Mesenchymal stem cell (in vitro differentiated cells and primary cell): ENCODE measurements at regions not wholly inside any gene's neighbourhood (a gene's known extent, or its start where the extent isn't known, plus 50 kb on each side); places are given as distances from the start of the nearest gene placed in this dataset. TPM values are rescaled to one million over a fixed set of nuclear protein-coding genes. Genes with fewer than 3 reads are reported as not detected.

ENCODE experiments used
- DNase-seq: peaks from one replicate; pipeline ENCODE4 v3.0.0-alpha.2; 2013
- H2AFZ ChIP-seq: one replicate; pipeline ENCODE4 v1.6.1; 2013; ENCODE audit warnings: low read depth, mild to moderate bottlenecking, control low read depth, inconsistent platforms, low read length, moderate library complexity
- H2AK5ac ChIP-seq: 2 replicates; pipeline ENCODE4 v1.6.1; 2013; ENCODE audit warnings: low read length, moderate library complexity, mild to moderate bottlenecking, inconsistent platforms; ENCODE audit not compliant: severe bottlenecking
- H2BK120ac ChIP-seq: one replicate; pipeline ENCODE4 v1.6.1; 2013; ENCODE audit warnings: low read depth, mild to moderate bottlenecking, inconsistent platforms, low read length, moderate library complexity
- H2BK12ac ChIP-seq, 2 experiments: one replicate each; pipeline ENCODE4 v1.6.1; 2013; ENCODE audit warnings: inconsistent platforms in 2 of 2, low read length in 2 of 2, mild to moderate bottlenecking in 2 of 2, moderate library complexity in 2 of 2, control low read depth in 1 of 2
- H2BK15ac ChIP-seq: one replicate; pipeline ENCODE4 v1.6.1; 2013; ENCODE audit warnings: mild to moderate bottlenecking, low read depth, inconsistent platforms; ENCODE audit not compliant: poor library complexity, severe bottlenecking
- H2BK5ac ChIP-seq: 2 replicates; pipeline ENCODE4 v1.6.1; 2013; ENCODE audit warnings: low read depth, mild to moderate bottlenecking, low read length, control low read depth, inconsistent platforms; ENCODE audit not compliant: poor library complexity, severe bottlenecking
- H3K14ac ChIP-seq, 2 experiments: one replicate each; pipeline ENCODE4 v1.6.1; 2013; ENCODE audit warnings: inconsistent platforms in 2 of 2, low read length in 2 of 2, control low read depth in 1 of 2, mild to moderate bottlenecking in 1 of 2, moderate library complexity in 1 of 2
- H3K18ac ChIP-seq, 2 experiments: one replicate each; pipeline ENCODE4 v1.6.1; 2013; ENCODE audit warnings: inconsistent platforms in 2 of 2, low read length in 2 of 2, control low read depth in 1 of 2, low read depth in 1 of 2, mild to moderate bottlenecking in 1 of 2
- H3K23ac ChIP-seq, 2 experiments: one replicate each; pipeline ENCODE4 v1.6.1; 2013; ENCODE audit warnings: inconsistent platforms in 2 of 2, low read length in 2 of 2, mild to moderate bottlenecking in 2 of 2, moderate library complexity in 2 of 2, control low read depth in 1 of 2
- H3K27ac ChIP-seq: 2 replicates; pipeline ENCODE4 v1.5.1; 2013; ENCODE audit warnings: mild to moderate bottlenecking, moderate library complexity, low read length, control low read depth, inconsistent platforms; ENCODE audit not compliant: poor library complexity, severe bottlenecking
- H3K27me3 ChIP-seq, 2 experiments: 2 replicates each; pipeline versions ENCODE4 v1.6.1 to v1.7.0; 2013; ENCODE audit warnings: low read length in 2 of 2, mild to moderate bottlenecking in 2 of 2, moderate library complexity in 2 of 2, control low read depth in 1 of 2, inconsistent platforms in 1 of 2; ENCODE audit not compliant: control insufficient read depth in 1 of 2, insufficient read depth in 1 of 2
- H3K36me3 ChIP-seq, 2 experiments: 2 replicates each; pipeline versions ENCODE4 v1.6.1 to v1.7.0; 2013; ENCODE audit warnings: low read length in 2 of 2, control low read depth in 1 of 2, inconsistent platforms in 1 of 2, low read depth in 1 of 2, mild to moderate bottlenecking in 1 of 2; ENCODE audit not compliant: insufficient read depth in 2 of 2, control insufficient read depth in 1 of 2
- H3K4ac ChIP-seq, 2 experiments: one replicate each; pipeline ENCODE4 v1.6.1; 2013; ENCODE audit warnings: inconsistent platforms in 2 of 2, low read length in 2 of 2, mild to moderate bottlenecking in 2 of 2, moderate library complexity in 2 of 2, control low read depth in 1 of 2, low read depth in 1 of 2
- H3K4me1 ChIP-seq: 2 replicates; pipeline ENCODE4 v1.6.1; 2013; ENCODE audit warnings: low read depth, low read length, control low read depth; ENCODE audit not compliant: control insufficient read depth, insufficient read depth
- H3K4me2 ChIP-seq: 2 replicates; pipeline ENCODE4 v1.6.1; 2013; ENCODE audit warnings: low read length, mild to moderate bottlenecking, inconsistent platforms; ENCODE audit not compliant: poor library complexity, severe bottlenecking
- H3K4me3 ChIP-seq, 2 experiments: 2 replicates each; pipeline versions ENCODE4 v1.5.1 to v1.7.0; 2013; ENCODE audit warnings: low read length in 2 of 2, mild to moderate bottlenecking in 2 of 2, control low read depth in 1 of 2, low read depth in 1 of 2; ENCODE audit not compliant: insufficient read depth in 1 of 2
- H3K79me1 ChIP-seq: replicated peaks from 2 replicates; pipeline ENCODE4 v1.6.1; 2013; ENCODE audit warnings: mild to moderate bottlenecking, control low read depth, low read length, inconsistent platforms; ENCODE audit not compliant: poor library complexity, severe bottlenecking
- H3K9ac ChIP-seq: 2 replicates; pipeline ENCODE4 v1.7.0; 2013; ENCODE audit warnings: mild to moderate bottlenecking, low read length, moderate library complexity
- H3K9me3 ChIP-seq: 2 replicates; pipeline ENCODE4 v1.7.0; 2013; ENCODE audit warnings: mild to moderate bottlenecking, low read length; ENCODE audit not compliant: control insufficient read depth
- H4K8ac ChIP-seq: one replicate; pipeline ENCODE4 v1.6.1; 2013; ENCODE audit warnings: inconsistent platforms, mild to moderate bottlenecking, low read length, moderate library complexity
- H4K91ac ChIP-seq: one replicate; pipeline ENCODE4 v1.6.1; 2013; ENCODE audit warnings: mild to moderate bottlenecking, low read length, inconsistent platforms
- WGBS: methylation state at CpG from one replicate; pipeline ENCODE4 v1.1.7; 2013; ENCODE audit warnings: mixed read lengths; 5-methylcytosine and 5-hydroxymethylcytosine counted together
- small RNA-seq: library from polyadenylated mRNA; stranded (forward); fragments of <200 nt; extraction: miRNeasy Mini kit (QIAGEN cat#:217004); gene quantifications from one replicate; pipeline ENCODE3, GENCODE V24; 2013; ENCODE audit warnings: low read depth

DNA sequence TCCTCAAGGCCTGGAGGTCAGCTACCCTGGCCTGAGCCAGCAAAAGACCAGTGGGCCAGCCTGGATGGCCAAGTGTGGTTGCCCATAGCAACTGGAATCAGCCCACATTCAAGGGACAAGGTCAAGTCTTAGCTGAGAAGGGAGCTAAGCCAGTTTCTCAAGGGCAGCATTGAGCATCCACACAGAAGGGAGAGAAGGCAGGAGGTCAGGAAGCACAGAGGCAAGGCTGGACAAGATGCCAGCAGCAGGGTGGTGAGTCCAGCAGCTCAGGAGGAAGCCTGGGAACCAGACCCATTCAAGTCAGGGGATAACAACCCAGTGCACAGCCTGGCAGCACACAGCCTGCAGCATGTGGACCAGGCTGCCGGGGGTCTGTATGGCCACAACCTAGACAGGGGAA is 54.0 kb upstream of the ZMIZ1 start:
- Histone ChIP-seq H4K91ac (peak overlapping the region; percentile 63), H3K4me1 (no peaks in the 10 kb centered on the region), H4K8ac (no peak overlapping the region), H3K9me3 (peaks cover 4% of the 10 kb centered on the region), H3K4ac (no peak overlapping the region), H2BK15ac (no peak overlapping the region), H3K18ac (no peak overlapping the region), H2BK120ac (no peak overlapping the region), H3K4me3 (peak overlapping the region in 1 of 2 experiments; percentile 17), H2BK12ac (peak overlapping the region in 1 of 2 experiments; percentile 45), H3K36me3 (no peaks in the 10 kb centered on the region), H3K9ac (no peak overlapping the region), H2AK5ac (no peak overlapping the region), H3K79me1 (no peaks in the 10 kb centered on the region), H3K14ac (peak overlapping the region in 1 of 2 experiments; percentile 69), H3K27me3 (peaks cover 14 to 31% of the 10 kb centered on the region in 2 experiments), H2BK5ac (no peak overlapping the region), H3K27ac (no peak overlapping the region), H3K4me2 (no peak overlapping the region), H3K23ac (peak overlapping the region in 1 of 2 experiments; percentile 47), H2AFZ (no peak overlapping the region)
- WGBS: 85% methylated on average over 1 of the region's 1 CpG
- no peak for DNase-seq

DNA sequence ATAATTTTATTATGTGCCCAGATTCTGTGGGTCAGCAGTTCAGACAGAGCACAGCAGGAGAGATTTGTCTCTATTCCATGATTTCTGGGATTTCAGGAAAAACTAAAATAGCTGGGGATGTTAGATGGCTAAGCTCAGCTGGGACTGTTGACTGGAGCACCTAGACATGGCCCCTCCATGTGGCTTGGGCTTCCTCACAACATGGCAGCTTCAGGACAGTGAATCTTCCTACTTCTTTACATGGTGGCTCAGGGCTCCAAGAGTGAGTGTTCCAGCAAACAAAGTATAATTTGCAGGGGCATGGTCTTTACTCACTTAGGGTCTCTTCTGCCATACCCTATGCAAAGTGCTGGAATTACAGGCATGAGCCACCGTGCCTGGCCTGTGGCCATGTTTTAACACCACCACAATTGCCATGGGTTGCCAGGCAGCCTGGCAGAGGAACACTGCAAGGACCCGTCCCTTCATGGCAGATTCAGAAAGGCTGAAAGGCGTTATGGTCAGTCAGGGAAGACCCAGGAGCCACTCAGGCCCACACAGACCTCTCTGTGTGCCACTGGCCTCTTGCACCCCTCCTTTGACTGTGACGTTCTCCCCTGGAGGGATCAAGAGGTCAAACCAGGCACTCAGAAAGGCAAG is 50.8 kb upstream of the ZMIZ1 start:
- Histone ChIP-seq H2AK5ac (no peak overlapping the region), H3K9ac (no peak overlapping the region), H3K4me3 (no peak overlapping the region), H3K9me3 (peaks cover 4% of the 10 kb centered on the region), H2BK15ac (no peak overlapping the region), H2BK5ac (no peak overlapping the region), H3K4ac (no peak overlapping the region), H3K4me2 (no peak overlapping the region), H4K8ac (no peak overlapping the region), H2AFZ (no peak overlapping the region), H2BK120ac (no peak overlapping the region), H3K27me3 (peaks cover 5 to 10% of the 10 kb centered on the region in 2 experiments), H3K23ac (no peak overlapping the region), H2BK12ac (peak overlapping the region in 1 of 2 experiments; percentile 32), H3K4me1 (no peaks in the 10 kb centered on the region), H3K18ac (no peak overlapping the region), H3K14ac (no peak overlapping the region), H3K79me1 (no peaks in the 10 kb centered on the region), H3K36me3 (no peaks in the 10 kb centered on the region), H3K27ac (no peak overlapping the region), H4K91ac (no peak overlapping the region)
- 80% methylated on average over 4 of the region's 4 CpGs for WGBS
- DNase-seq: no peak

DNA sequence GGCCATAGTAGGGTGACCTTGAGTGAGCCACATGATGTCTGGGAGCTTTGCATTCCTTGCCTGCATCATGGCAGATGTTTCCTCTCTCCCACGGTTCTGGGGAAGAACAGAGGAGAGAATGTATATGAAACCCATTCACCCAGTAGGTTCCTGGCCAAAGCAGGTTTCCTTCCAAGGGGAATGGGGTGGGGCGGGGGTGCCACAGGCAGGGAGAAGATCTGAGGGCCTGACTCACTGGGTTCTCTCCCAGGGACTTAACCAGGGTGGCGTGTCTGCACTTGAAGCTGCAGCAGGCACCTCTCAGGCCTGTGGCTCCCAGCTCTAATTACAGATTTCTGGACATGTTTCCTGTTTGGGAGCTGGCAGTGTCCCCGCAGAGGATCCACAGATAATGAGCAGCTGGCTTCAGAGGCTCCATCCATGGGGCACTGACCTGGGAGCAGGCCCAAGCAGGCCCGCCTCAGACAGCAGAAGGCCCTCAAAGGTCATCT is 50.2 kb upstream of the ZMIZ1 start:
- peak; percentile 57 for DNase-seq

More for the DNA sequence above, 50.2 kb upstream of the ZMIZ1 start:
- no peak overlapping the region for H2BK5ac ChIP-seq
- H3K18ac ChIP-seq: no peak overlapping the region
- peaks cover 4% of the 10 kb centered on the region for H3K9me3 ChIP-seq
- H3K4me2 ChIP-seq: no peak overlapping the region
- no peak overlapping the region for H3K27ac ChIP-seq
- no peaks in the 10 kb centered on the region for H3K79me1 ChIP-seq
- no peak overlapping the region for H3K23ac ChIP-seq
- H3K36me3 ChIP-seq: no peaks in the 10 kb centered on the region
- no peak overlapping the region for H3K14ac ChIP-seq
- H4K8ac ChIP-seq: no peak overlapping the region
- no peak overlapping the region for H3K9ac ChIP-seq
- H3K4me1 ChIP-seq: no peaks in the 10 kb centered on the region
- H2BK120ac ChIP-seq: no peak overlapping the region
- H3K27me3 ChIP-seq: peaks cover 5 to 9% of the 10 kb centered on the region in 2 experiments
- no peak overlapping the region for H2BK15ac ChIP-seq
- no peak overlapping the region for H3K4ac ChIP-seq
- no peak overlapping the region for H4K91ac ChIP-seq
- H2BK12ac ChIP-seq: peak overlapping the region in 1 of 2 experiments; percentile 37
- no peak overlapping the region for H3K4me3 ChIP-seq
- no peak overlapping the region for H2AK5ac ChIP-seq
- WGBS: 55% methylated on average over 5 of the region's 5 CpGs
- no peak overlapping the region for H2AFZ ChIP-seq

Small RNA genes in the stretch of these regions (small RNA-seq; reads per million reads assigned to genes)
- gene RF00056: not detected
